Esophagus squamous epithelium (tissue), 4 donors: ENCODE measurements at regions not wholly inside any gene's neighbourhood (a gene's known extent, or its start where the extent isn't known, plus 50 kb on each side); places are given as distances from the start of the nearest gene placed in this dataset.

Experiments
- POLR2A ChIP-seq, 4 donors: fragments of 450-650 bp; IDR thresholded peaks; one replicate each; pipeline ENCODE4 v1.6.1; 2017; ENCODE audit warnings: antibody characterized with exemption in 4 of 4, mild to moderate bottlenecking in 4 of 4, moderate library complexity in 3 of 4
- TF ChIP-seq, protein P1 (sequence below), 6 experiments: fragments of 450-650 bp in 4 of 6; fragments of 200-600 bp in 2 of 6; sonication (generic) in 2 of 6; IDR thresholded peaks; one replicate each; pipeline ENCODE4 v1.5.1; 2016 to 2019; ENCODE audit warnings: antibody characterized with exemption in 6 of 6, mild to moderate bottlenecking in 4 of 6, moderate library complexity in 4 of 6

- TF ChIP-seq, protein P1, sequence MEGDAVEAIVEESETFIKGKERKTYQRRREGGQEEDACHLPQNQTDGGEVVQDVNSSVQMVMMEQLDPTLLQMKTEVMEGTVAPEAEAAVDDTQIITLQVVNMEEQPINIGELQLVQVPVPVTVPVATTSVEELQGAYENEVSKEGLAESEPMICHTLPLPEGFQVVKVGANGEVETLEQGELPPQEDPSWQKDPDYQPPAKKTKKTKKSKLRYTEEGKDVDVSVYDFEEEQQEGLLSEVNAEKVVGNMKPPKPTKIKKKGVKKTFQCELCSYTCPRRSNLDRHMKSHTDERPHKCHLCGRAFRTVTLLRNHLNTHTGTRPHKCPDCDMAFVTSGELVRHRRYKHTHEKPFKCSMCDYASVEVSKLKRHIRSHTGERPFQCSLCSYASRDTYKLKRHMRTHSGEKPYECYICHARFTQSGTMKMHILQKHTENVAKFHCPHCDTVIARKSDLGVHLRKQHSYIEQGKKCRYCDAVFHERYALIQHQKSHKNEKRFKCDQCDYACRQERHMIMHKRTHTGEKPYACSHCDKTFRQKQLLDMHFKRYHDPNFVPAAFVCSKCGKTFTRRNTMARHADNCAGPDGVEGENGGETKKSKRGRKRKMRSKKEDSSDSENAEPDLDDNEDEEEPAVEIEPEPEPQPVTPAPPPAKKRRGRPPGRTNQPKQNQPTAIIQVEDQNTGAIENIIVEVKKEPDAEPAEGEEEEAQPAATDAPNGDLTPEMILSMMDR (IDR thresholded peaks at IDR 0.05): no peak
- no peak for TF ChIP-seq POLR2A (IDR thresholded peaks at IDR 0.05)
These were observed 392.9 kb upstream of the SALL1 start for GRCh38 chr16:51543971-51544370.
